H1 (cell line): ENCODE measurements at regions not wholly inside any gene's neighbourhood (a gene's known extent, or its start where the extent isn't known, plus 50 kb on each side); places are given as distances from the start of the nearest gene placed in this dataset.

Experiments used
- RNF2 ChIP-seq: fragments of 200-900, 300-1000 bp; sonication (generic); IDR thresholded peaks from 2 replicates; pipeline ENCODE4 v1.7.1; 2016; ENCODE audit warnings: borderline replicate concordance, low read depth, mild to moderate bottlenecking, antibody characterized with exemption, low read length; ENCODE audit not compliant: poor library complexity, severe bottlenecking; ENCODE audit errors: missing control alignments

DNA sequence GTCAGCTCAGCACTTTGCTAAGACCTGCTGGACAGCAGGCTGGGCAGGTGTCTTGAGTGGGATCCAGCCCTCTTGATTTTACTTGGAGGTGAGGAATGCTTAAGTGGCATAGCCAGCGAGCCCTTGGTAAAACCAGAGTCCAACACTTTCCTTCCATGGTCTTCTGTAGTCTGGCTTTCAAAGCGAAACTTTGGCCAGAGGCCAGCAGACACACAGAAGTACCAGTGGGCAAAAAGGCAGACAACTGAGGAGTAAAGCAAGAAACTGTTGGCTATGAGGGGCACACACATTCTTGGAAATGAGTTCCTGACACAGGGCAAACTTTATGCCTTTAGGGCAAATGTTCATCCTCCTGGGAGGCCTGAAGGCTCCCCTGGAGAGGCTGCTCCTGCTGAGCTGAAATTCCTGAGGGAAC is 281.0 kb upstream of the POU3F1 start (continued):
- no peak for TF ChIP-seq RNF2
